GM18873 (cell line): ENCODE measurements at regions not wholly inside any gene's neighbourhood (a gene's known extent, or its start where the extent isn't known, plus 50 kb on each side); places are given as distances from the start of the nearest gene placed in this dataset.

Experiments used
- ATAC-seq: cut with Tn5 transposase; IDR thresholded peaks from one replicate; pipeline ENCODE4 v1.9.1; 2021; ENCODE audit warnings: mild to moderate bottlenecking, moderate library complexity, moderate number of reproducible peaks; ENCODE audit not compliant: unreplicated experiment, low FRiP score

- ATAC-seq: no peak
Measured at GRCh38 chr10:84065804-84066601, 73.3 kb upstream of the GHITM start.

DNA sequence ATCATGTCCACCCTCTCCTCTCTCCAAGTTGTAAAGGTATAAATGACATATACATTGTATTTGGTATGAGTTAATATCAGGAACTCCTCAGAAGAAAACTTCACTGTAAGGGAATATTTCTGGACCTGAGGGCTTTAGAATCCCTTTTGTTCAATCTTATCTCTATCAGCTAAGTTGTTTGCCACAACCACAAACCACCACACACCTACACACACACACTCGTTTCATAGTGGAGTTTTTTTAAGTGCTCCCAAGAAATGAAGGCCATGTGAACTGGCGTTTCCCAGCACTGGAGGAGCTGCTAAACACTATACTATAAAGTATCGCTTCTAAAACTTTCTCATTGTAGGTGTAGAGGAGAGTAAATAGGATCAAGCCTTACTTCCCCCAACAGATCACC is 64.8 kb upstream of the GHITM start:
- no peak for ATAC-seq

- ATAC-seq: no peak
Measured at GRCh38 chr10:84075226-84076046, 63.9 kb upstream of the GHITM start.

- no peak for ATAC-seq
Measured at GRCh38 chr10:84076047-84076388, 63.3 kb upstream of the GHITM start.

DNA sequence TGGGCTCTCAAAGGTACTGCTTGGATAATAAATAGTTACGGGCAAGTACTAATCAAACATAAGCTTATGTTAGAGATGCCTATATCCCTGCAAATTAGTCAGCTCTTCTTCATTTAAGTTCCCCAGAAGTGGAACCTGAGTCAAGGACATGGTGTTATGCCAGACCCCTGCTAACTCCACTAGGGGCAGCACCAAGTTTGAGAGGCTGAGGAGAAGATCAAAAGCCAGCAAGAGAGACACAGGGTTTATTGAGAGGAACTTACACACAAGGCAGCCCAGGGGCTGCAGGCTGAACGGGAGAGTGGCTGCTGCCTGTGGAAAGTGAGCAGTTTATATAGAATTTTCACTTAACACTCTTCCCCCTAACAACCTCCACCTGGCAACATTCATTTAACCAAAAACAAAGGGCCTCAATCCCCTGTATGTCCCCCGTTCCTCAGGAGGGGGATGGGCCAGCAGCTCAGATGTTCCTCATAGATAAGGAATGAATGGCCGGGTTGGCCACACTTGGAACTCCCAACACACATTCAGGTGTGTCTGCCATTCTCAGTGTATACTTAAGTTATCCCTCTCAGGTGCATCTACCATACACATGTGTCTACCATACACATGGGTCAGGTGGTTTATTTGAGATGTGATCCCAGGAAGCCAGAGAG is 62.6 kb upstream of the GHITM start:
- no peak for ATAC-seq

GRCh38 chr10:84077768-84078167 is 61.5 kb upstream of the GHITM start:
- ATAC-seq: no peak

DNA sequence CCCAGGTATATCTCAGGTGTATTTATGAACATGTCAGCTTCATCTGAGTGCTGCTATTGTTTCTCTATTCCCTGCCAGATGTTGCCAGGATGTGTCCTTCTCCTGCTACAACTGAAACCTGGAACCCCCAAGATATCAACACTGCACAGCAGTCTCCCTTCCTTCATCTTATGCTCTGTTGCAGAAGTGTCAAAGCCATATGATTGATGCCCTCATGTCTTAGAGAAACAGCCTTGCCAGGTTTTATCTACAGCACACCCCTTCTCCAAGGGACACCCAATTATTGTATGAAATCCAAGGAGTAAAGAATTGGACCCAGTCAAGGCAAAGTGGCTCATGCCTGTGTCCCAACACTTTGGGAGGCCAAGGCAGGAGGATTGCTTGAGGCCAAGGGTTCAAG is 60.5 kb upstream of the GHITM start:
- no peak for ATAC-seq

DNA sequence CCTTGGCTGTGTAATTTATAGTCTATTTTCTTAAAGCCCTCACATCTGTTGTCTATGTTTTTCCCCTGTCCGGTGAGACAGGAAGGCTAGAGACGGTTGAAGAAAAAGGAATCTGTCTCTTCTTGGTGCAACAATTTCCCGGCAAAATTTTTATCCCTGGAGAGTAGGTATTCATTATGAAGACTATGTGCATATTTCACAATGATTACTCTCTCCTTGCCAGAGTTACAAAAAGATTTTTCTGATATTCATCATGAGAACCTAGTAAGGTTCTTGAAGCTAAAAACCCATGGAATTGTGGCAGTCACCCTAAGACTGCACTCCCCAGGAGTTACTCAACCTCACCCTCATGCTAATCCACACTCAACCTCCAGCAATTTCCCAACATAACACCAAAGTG is 55.0 kb upstream of the GHITM start:
- no peak for ATAC-seq

- ATAC-seq: no peak
Measured at GRCh38 chr10:84087202-84087601, 52.1 kb upstream of the GHITM start.

DNA sequence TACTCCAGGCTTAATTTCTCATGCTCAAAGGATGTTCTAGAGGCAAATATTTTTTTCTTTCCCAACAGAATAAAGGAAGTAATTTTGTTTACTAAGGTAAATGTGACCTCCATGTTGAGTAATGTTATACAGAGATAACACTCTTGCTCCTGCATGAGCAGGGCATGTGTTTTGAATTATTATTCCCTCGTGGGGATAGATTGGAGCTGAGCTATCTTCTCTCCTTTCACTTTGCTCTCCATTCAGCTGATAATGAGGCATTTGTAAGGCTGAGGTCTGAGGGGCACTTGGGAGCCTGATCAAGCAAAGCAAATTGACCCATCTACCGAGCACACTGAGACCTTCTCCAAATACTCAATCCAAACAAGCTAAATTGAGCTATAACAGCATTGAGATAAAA is 50.7 kb upstream of the GHITM start:
- no peak for ATAC-seq

DNA sequence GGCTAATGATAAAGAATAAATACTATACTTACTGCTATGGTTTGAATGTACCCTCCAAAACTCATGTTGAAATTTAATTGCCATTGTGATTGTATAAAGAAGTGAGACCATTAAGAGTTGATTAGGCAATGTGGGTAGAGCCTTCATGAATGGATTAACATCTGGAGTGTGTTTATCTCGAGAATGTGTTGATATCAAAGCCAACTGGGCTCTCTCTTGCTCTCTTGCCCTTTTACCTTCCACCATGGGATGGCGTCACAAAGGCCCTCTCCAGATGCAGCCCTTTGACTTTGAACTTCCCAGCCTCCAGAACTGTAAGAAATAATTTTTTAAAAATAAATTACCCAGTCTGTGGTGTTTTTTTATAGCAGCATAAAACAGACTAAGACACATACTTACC is 50.1 kb upstream of the GHITM start:
- ATAC-seq: no peak
